PC-3 (cell line): ENCODE measurements at regions not wholly inside any gene's neighbourhood (a gene's known extent, or its start where the extent isn't known, plus 50 kb on each side); places are given as distances from the start of the nearest gene placed in this dataset.

Experiments used
- EZH2 ChIP-seq: fragments of 300-600 bp; sonication (generic); IDR thresholded peaks from one replicate; pipeline ENCODE4 v1.6.1; 2017; ENCODE audit warnings: antibody characterized with exemption, mild to moderate bottlenecking, low read length; ENCODE audit not compliant: unreplicated experiment
- EZH2phosphoT487 ChIP-seq: fragments of 300-600 bp; sonication (generic); IDR thresholded peaks from 2 replicates; pipeline ENCODE4 v1.6.1; 2018; ENCODE audit warnings: mild to moderate bottlenecking, antibody characterized with exemption, low read length, borderline replicate concordance
- TF ChIP-seq, protein P1 (sequence below): fragments of 300-600 bp; sonication (generic); conservative IDR thresholded peaks from 2 replicates; pipeline ENCODE4 v1.5.1; 2017; ENCODE audit warnings: antibody characterized with exemption, low read depth, mild to moderate bottlenecking, low read length

DNA sequence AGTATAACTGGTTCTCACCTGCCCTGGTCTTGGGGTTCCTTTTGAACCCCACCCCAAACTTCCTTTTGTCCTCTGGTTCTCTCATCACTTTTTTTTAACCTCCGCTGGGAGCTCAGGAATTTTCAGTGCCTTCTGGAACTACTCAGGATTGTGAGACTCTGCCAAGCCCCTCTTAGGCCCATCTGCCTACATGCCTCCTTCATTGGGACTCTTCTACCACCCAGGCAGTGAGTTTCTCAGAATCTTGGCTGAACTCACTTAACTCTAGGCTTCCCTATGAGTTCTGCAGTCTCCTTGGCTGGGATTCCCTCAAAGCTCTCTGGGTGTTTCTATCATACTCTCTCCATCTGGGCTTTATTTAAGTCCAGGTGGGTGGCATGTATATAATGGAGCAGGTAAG, 86.3 kb downstream of the MDH1 start:
- TF ChIP-seq, protein P1, sequence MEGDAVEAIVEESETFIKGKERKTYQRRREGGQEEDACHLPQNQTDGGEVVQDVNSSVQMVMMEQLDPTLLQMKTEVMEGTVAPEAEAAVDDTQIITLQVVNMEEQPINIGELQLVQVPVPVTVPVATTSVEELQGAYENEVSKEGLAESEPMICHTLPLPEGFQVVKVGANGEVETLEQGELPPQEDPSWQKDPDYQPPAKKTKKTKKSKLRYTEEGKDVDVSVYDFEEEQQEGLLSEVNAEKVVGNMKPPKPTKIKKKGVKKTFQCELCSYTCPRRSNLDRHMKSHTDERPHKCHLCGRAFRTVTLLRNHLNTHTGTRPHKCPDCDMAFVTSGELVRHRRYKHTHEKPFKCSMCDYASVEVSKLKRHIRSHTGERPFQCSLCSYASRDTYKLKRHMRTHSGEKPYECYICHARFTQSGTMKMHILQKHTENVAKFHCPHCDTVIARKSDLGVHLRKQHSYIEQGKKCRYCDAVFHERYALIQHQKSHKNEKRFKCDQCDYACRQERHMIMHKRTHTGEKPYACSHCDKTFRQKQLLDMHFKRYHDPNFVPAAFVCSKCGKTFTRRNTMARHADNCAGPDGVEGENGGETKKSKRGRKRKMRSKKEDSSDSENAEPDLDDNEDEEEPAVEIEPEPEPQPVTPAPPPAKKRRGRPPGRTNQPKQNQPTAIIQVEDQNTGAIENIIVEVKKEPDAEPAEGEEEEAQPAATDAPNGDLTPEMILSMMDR = no peak
- TF ChIP-seq EZH2 (no peak), EZH2phosphoT487 (no peak)
